ENCODE measurements at regions not wholly inside any gene's neighbourhood (a gene's known extent, or its start where the extent isn't known, plus 50 kb on each side); places are given as distances from the start of the nearest gene placed in this dataset.

GRCh38 chr2:236641051-236641726 lies 71.6 kb downstream of the ACKR3 start:
- H3K36me3 ChIP-seq, result no peaks in the 10 kb centered on the region
- H3K4me3 ChIP-seq, result no peak overlapping the region
- peaks cover 0 to 16% (median 4%) of the 10 kb centered on the region in 4 donors for H3K9me3 ChIP-seq
- peak overlapping the region in 2 of 5 donors; percentile 81 to 89 for H3K27ac ChIP-seq
- H3K4me1 ChIP-seq, result peaks cover 0 to 37% (median 2%) of the 10 kb centered on the region in 4 donors
- DNase-seq, result peak in 1 of 2 donors; percentile 20
- WGBS, 5 donors, result 87 to 96% (median 90%) methylated on average over 15 to 16 of the region's 16 CpGs
- intact Hi-C loops (cut with DNase I; ENCODE audit: low total_unique reads), result no loop called here
- no peaks in the 10 kb centered on the region for H3K27me3 ChIP-seq
- TF ChIP-seq CTCF (IDR thresholded peaks at IDR 0.05) (no peak), POLR2A (IDR thresholded peaks at IDR 0.05) (no peak), EP300 (IDR thresholded peaks at IDR 0.05) (no peak), POLR2AphosphoS5 (IDR thresholded peaks at IDR 0.05) (no peak)

- Histone ChIP-seq H3K36me3 (no peaks in the 10 kb centered on the region), H3K4me3 (no peak overlapping the region), H3K27ac (peak overlapping the region; percentile 42 to 89 (median 81)), H3K27me3 (no peaks in the 10 kb centered on the region), H3K9me3 (peaks cover 0 to 16% (median 4%) of the 10 kb centered on the region in 4 donors), H3K4me1 (peaks cover 0 to 37% (median 2%) of the 10 kb centered on the region in 4 donors)
- DNase-seq, result no peak
- WGBS, 5 donors, result 66 to 84% (median 77%) methylated on average over 4 of the region's 4 CpGs
- intact Hi-C loops (cut with DNase I; ENCODE audit: low total_unique reads), result no loop called here
- no peak for TF ChIP-seq EP300 (IDR thresholded peaks at IDR 0.05)
- TF ChIP-seq POLR2AphosphoS5 (IDR thresholded peaks at IDR 0.05), result no peak
- no peak for TF ChIP-seq POLR2A (IDR thresholded peaks at IDR 0.05)
- no peak for TF ChIP-seq CTCF (IDR thresholded peaks at IDR 0.05)
Observed at GRCh38 chr2:236642125-236642524, 72.5 kb downstream of the ACKR3 start.

GRCh38 chr2:236642584-236643291 lies 73.1 kb downstream of the ACKR3 start:
- TF ChIP-seq POLR2AphosphoS5 (IDR thresholded peaks at IDR 0.05) (peak; percentile 40 to 80 (median 70)), EP300 (IDR thresholded peaks at IDR 0.05) (no peak)
- Histone ChIP-seq H3K27me3 (no peaks in the 10 kb centered on the region), H3K27ac (peak overlapping the region; percentile 42 to 89 (median 81)), H3K9me3 (peaks cover 0 to 16% (median 4%) of the 10 kb centered on the region in 4 donors), H3K4me3 (no peak overlapping the region), H3K36me3 (no peaks in the 10 kb centered on the region), H3K4me1 (peaks cover 0 to 37% (median 2%) of the 10 kb centered on the region in 4 donors)
- DNase-seq, result peak; percentile 47 to 86
- intact Hi-C loops (cut with DNase I; ENCODE audit: low total_unique reads), result no loop called here
- WGBS, 5 donors, result 31 to 58% (median 42%) methylated on average over 17 to 23 of the region's 23 CpGs

- WGBS, 5 donors, result 92 to 95% (median 94%) methylated on average over 8 of the region's 8 CpGs
- DNase-seq, result no peak
- Histone ChIP-seq H3K27ac (peak overlapping the region in 4 of 5 donors; percentile 75 to 89 (median 82)), H3K36me3 (no peaks in the 10 kb centered on the region), H3K27me3 (no peaks in the 10 kb centered on the region), H3K4me3 (no peak overlapping the region), H3K4me1 (peaks cover 0 to 36% (median 1%) of the 10 kb centered on the region in 4 donors), H3K9me3 (peaks cover 0 to 16% (median 4%) of the 10 kb centered on the region in 4 donors)
- intact Hi-C loops (cut with DNase I; ENCODE audit: low total_unique reads), result no loop called here
- TF ChIP-seq POLR2A (IDR thresholded peaks at IDR 0.05) (no peak), EP300 (IDR thresholded peaks at IDR 0.05) (no peak), CTCF (IDR thresholded peaks at IDR 0.05) (no peak), POLR2AphosphoS5 (IDR thresholded peaks at IDR 0.05) (no peak)
Observed at GRCh38 chr2:236643480-236643879, 73.9 kb downstream of the ACKR3 start.
